Endothelial cell of umbilical vein (primary cell): ENCODE measurements at regions not wholly inside any gene's neighbourhood (a gene's known extent, or its start where the extent isn't known, plus 50 kb on each side); places are given as distances from the start of the nearest gene placed in this dataset.

Experiments
- BruUV-seq: library from RNA; stranded (reverse); fragments of 400-500 nt; replicated peaks from 2 replicates; lab custom pipeline; 2021; lab: Mats Ljungman, UMichigan
- CTCF ChIA-PET: fragments of 300-600, 350-600 bp; sonication (Branson Sonifier 250); formaldehyde crosslinking; loops from one replicate; lab custom pipeline; 2021; ENCODE audit warnings: antibody characterized with exemption, inconsistent platforms; lab: Charles Lee
- POLR2A ChIA-PET: fragments of 300-600, 350-600 bp; sonication (Branson Sonifier 250); formaldehyde crosslinking; loops from one replicate; lab custom pipeline; 2021; ENCODE audit warnings: antibody characterized with exemption, inconsistent platforms; lab: Charles Lee
- DNase-seq: peaks from one replicate; pipeline ENCODE4 v3.0.0-alpha.2; 2011; ENCODE audit warnings: low read depth, low spot score
- FAIRE-seq: peaks from 2 replicates; lab custom pipeline; 2011; peaks lifted over from hg19 to GRCh38; lab: Jason Lieb, UNC
- H2AFZ ChIP-seq: 2 replicates; pipeline ENCODE4 v1.6.0; 2012; ENCODE audit warnings: low read depth, low read length, control low read depth, inconsistent platforms
- H3K27ac ChIP-seq: 2 replicates; pipeline ENCODE4 v1.5.1; 2011; ENCODE audit warnings: low read depth, mild to moderate bottlenecking, control low read depth, low read length, moderate library complexity; ENCODE audit not compliant: insufficient read depth
- H3K27me3 ChIP-seq, 2 experiments: 2 replicates each; pipeline versions ENCODE4 v1.6.0 to v1.6.1; 2011; ENCODE audit warnings: low read length in 2 of 2, mixed read lengths in 1 of 2; ENCODE audit not compliant: control insufficient read depth in 2 of 2, insufficient read depth in 2 of 2
- H3K36me3 ChIP-seq, 2 experiments: 2 replicates in 1 of 2; 3 replicates in 1 of 2; pipeline ENCODE4 v1.5.1; 2011; ENCODE audit warnings: low read length in 2 of 2, mild to moderate bottlenecking in 1 of 2, moderate library complexity in 1 of 2; ENCODE audit not compliant: control insufficient read depth in 2 of 2, insufficient read depth in 2 of 2; ENCODE audit errors: extremely low read depth in 1 of 2
- H3K4me1 ChIP-seq: 3 replicates; pipeline ENCODE4 v1.5.1; 2011; ENCODE audit warnings: mild to moderate bottlenecking, low read length; ENCODE audit not compliant: control insufficient read depth, insufficient read depth; ENCODE audit errors: extremely low read depth
- H3K4me2 ChIP-seq: 2 replicates; pipeline ENCODE4 v1.6.1; 2011; ENCODE audit warnings: low read length, control low read depth, mixed read lengths; ENCODE audit not compliant: insufficient read depth
- H3K4me3 ChIP-seq, 3 experiments: fragments of 200-600 bp in 1 of 3; sonication (generic), shearing (Covaris generic) in 1 of 3; replicated peaks in 1 of 3; 2 replicates each; pipeline ENCODE4 v1.5.1; 2011 to 2016; ENCODE audit warnings: control low read depth in 3 of 3, low read length in 3 of 3, mild to moderate bottlenecking in 2 of 3, inconsistent platforms in 1 of 3, low read depth in 1 of 3, moderate library complexity in 1 of 3; ENCODE audit not compliant: insufficient read depth in 1 of 3
- H3K79me2 ChIP-seq: 2 replicates; pipeline ENCODE4 v1.6.0; 2012; ENCODE audit warnings: low read length, inconsistent platforms; ENCODE audit not compliant: control insufficient read depth, insufficient read depth
- H3K9ac ChIP-seq: replicated peaks from 2 replicates; pipeline ENCODE3; 2011; ENCODE audit warnings: low read length, control low read depth; ENCODE audit not compliant: insufficient read depth; ENCODE audit errors: extremely low read depth
- H3K9me1 ChIP-seq: replicated peaks from 3 replicates; pipeline ENCODE4 v1.6.0; 2011; ENCODE audit warnings: mild to moderate bottlenecking, low read length; ENCODE audit not compliant: control insufficient read depth, insufficient read depth; ENCODE audit errors: extremely low read depth
- H3K9me3 ChIP-seq: replicated peaks from 2 replicates; pipeline ENCODE4 v1.5.1; 2012; ENCODE audit warnings: low read length, inconsistent platforms; ENCODE audit not compliant: control insufficient read depth, insufficient read depth
- H4K20me1 ChIP-seq: replicated peaks from 2 replicates; pipeline ENCODE3; 2011; ENCODE audit warnings: mild to moderate bottlenecking, low read length; ENCODE audit not compliant: control insufficient read depth, insufficient read depth; ENCODE audit errors: extremely low read depth
- EZH2 ChIP-seq: IDR thresholded peaks from 2 replicates; pipeline ENCODE4 v1.6.1; 2012; ENCODE audit warnings: borderline replicate concordance, low read depth, mild to moderate bottlenecking, moderate library complexity, low read length, inconsistent platforms; ENCODE audit not compliant: severe bottlenecking
- FOS ChIP-seq: IDR thresholded peaks from 2 replicates; pipeline ENCODE4 v1.6.1; 2011; ENCODE audit warnings: mild to moderate bottlenecking, low read length, moderate library complexity, borderline replicate concordance; ENCODE audit not compliant: insufficient read depth
- GATA2 ChIP-seq: IDR thresholded peaks from 2 replicates; pipeline ENCODE4 v1.7.0; 2011; ENCODE audit warnings: low read depth, mild to moderate bottlenecking, moderate library complexity, mixed read lengths, low read length; ENCODE audit not compliant: insufficient read length, insufficient read depth
- JUN ChIP-seq: IDR thresholded peaks from 2 replicates; pipeline ENCODE4 v1.6.1; 2011; ENCODE audit warnings: borderline replicate concordance, low read depth; ENCODE audit not compliant: insufficient read length, insufficient read depth
- MYC ChIP-seq: IDR thresholded peaks from one replicate; pipeline ENCODE4 v1.6.1; 2011; ENCODE audit warnings: mild to moderate bottlenecking, low read depth, low read length
- POLR2A ChIP-seq: IDR thresholded peaks from 2 replicates; pipeline ENCODE4 v1.6.1; 2012; ENCODE audit warnings: low read depth, mild to moderate bottlenecking, control low read depth, low read length
- POLR2AphosphoS5 ChIP-seq: IDR thresholded peaks from 2 replicates; pipeline ENCODE4 v1.6.1; 2012; ENCODE audit warnings: low read depth, mild to moderate bottlenecking, control low read depth, low read length, moderate library complexity; ENCODE audit not compliant: insufficient read depth
- dilution Hi-C: fragments of 300-500 bp; cut with MboI; formaldehyde crosslinking; loops from one replicate; pipeline ENCODE4 v1.15.0; 2019; ENCODE audit warnings: low sequenced_read_pairs; ENCODE audit not compliant: extremely low pct_ligation_motif_present
- intact Hi-C: fragments of 100-400 bp; cut with micrococcal nuclease; formaldehyde crosslinking; loops from one replicate; pipeline ENCODE4 v1.10.0; 2022
- TF ChIP-seq, protein P1 (sequence below), 2 donors: IDR thresholded peaks; 1 replicate in 1 of 2; 2 replicates in 1 of 2; pipeline ENCODE4 v1.5.1; 2011; ENCODE audit warnings: low read length in 2 of 2, mild to moderate bottlenecking in 2 of 2, moderate library complexity in 2 of 2, control low read depth in 1 of 2, inconsistent platforms in 1 of 2, low read depth in 1 of 2; ENCODE audit not compliant: insufficient read depth in 1 of 2; ENCODE audit errors: extremely low read depth in 1 of 2
- TF ChIP-seq, protein P2 (sequence below): IDR thresholded peaks from 2 replicates; pipeline ENCODE4 v1.6.1; 2011; ENCODE audit not compliant: insufficient read depth, insufficient read length

DNA sequence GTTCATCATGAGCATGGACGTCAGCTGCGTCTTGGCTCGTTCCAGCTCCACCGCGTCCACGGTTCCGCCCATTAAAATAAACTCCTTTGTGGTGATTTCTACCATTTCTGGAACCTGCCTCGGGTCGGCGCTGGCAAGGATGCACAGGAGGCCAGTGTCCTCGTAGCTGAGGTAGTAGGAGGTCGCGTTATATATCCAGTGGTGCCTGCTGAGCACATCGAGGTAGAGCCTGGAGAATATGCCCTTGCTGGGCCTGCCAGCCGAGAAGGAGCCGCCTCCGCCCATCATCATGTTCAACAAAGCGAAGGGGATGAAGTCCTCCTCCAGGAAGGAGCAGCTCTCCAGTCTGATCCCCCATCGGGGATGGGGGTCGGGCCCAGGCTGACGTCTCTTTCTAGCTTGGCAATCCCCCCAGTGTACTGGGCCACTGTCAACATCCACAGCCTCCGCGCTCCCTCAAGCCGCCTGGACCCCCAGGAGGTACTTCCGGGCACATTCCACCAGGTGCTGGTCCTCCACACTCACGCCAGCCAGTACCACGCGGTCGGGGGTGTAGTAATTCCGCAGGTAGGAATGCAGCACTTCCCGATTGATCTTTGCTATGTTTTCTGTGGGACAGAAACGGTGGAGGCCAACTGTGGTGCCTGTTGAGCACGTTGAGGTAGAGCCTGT lies 120.9 kb upstream of the GRID2 start:
- Histone ChIP-seq H4K20me1 (no peaks in the 10 kb centered on the region), H2AFZ (no peak overlapping the region), H3K9me3 (no peaks in the 10 kb centered on the region), H3K4me3 (no peak overlapping the region), H3K27ac (no peak overlapping the region), H3K4me1 (no peaks in the 10 kb centered on the region), H3K27me3 (no peaks in the 10 kb centered on the region), H3K79me2 (no peaks in the 10 kb centered on the region), H3K9ac (no peak overlapping the region), H3K9me1 (no peaks in the 10 kb centered on the region), H3K36me3 (no peaks in the 10 kb centered on the region), H3K4me2 (no peak overlapping the region)
- no TSS peak for BruUV-seq
- CTCF ChIA-PET: interaction anchor here (0.6 kb wide), 1 partner anchor 55 kb away, joined by 3 read pairs; no protein-coding TSS in a partner anchor
- dilution Hi-C loops: no loop called here
- no peak for DNase-seq
- POLR2A ChIA-PET: no interaction called here
- FAIRE-seq: no peak
- no peak for TF ChIP-seq POLR2A
- no peak for TF ChIP-seq MYC
- no peak for TF ChIP-seq JUN
- no peak for TF ChIP-seq EZH2
- TF ChIP-seq, protein P1, sequence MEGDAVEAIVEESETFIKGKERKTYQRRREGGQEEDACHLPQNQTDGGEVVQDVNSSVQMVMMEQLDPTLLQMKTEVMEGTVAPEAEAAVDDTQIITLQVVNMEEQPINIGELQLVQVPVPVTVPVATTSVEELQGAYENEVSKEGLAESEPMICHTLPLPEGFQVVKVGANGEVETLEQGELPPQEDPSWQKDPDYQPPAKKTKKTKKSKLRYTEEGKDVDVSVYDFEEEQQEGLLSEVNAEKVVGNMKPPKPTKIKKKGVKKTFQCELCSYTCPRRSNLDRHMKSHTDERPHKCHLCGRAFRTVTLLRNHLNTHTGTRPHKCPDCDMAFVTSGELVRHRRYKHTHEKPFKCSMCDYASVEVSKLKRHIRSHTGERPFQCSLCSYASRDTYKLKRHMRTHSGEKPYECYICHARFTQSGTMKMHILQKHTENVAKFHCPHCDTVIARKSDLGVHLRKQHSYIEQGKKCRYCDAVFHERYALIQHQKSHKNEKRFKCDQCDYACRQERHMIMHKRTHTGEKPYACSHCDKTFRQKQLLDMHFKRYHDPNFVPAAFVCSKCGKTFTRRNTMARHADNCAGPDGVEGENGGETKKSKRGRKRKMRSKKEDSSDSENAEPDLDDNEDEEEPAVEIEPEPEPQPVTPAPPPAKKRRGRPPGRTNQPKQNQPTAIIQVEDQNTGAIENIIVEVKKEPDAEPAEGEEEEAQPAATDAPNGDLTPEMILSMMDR (IDR thresholded peaks at IDR 0.05; ENCODE audit: extremely low read depth in 1 of 2, insufficient read depth in 1 of 2, low read depth in 1 of 2, low read length in 2 of 2): no peak
- TF ChIP-seq, protein P2, sequence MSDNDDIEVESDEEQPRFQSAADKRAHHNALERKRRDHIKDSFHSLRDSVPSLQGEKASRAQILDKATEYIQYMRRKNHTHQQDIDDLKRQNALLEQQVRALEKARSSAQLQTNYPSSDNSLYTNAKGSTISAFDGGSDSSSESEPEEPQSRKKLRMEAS: no peak
- TF ChIP-seq FOS: no peak
- no peak for TF ChIP-seq POLR2AphosphoS5
- TF ChIP-seq GATA2: no peak
- intact Hi-C loops: no loop called here
